Fibroblast of the conjunctiva (primary cell): ENCODE measurements at regions not wholly inside any gene's neighbourhood (a gene's known extent, or its start where the extent isn't known, plus 50 kb on each side); places are given as distances from the start of the nearest gene placed in this dataset.
A peak's percentile ranks its signal among the peaks of the same experiment; 100 is the strongest.
"Not testable (repeated sequence)": the region's sequence is repeated elsewhere in the genome, so short reads cannot be mapped to it uniquely, and the experiment has no call there.

Experiments used
- DNase-seq: peaks from one replicate; pipeline ENCODE4 v3.0.0-alpha.2; 2010; ENCODE audit warnings: low read depth

- DNase-seq, result no peak
Observed at GRCh38 chr6:113699239-113699638, 157.9 kb upstream of the MARCKS start.

DNA sequence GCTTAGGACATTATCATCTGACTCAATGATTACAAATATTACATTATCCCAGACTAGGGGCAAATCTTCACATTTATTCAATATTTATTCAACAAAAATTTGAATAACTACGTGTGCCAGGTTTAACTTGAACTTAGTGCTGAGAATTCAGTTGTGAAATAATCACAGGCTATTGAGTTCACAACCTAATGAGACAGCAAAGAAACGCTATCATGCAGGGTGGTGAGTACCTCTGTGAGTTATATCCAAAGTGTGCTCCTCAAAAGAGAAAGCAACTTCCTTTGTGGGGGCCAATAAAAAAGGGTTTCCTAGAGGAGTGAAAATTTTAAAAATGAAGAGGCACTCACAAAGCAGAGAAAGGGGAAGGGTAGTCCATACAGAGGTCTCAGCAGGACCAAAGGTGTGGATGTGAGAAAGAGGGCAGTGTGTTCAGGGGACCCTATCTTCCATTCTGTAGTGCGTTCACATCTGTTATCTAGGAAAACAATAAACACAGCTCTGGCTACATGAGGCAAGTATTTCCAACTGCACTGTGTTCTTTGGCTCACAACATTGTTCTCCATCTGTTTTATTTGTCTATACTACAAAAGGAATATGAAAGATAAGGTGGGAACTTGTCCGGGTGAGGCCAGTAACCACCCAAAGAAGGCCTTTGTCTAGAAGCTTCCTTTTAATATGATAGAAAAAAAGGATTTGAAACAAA lies 155.4 kb upstream of the MARCKS start:
- DNase-seq, result no peak

DNA sequence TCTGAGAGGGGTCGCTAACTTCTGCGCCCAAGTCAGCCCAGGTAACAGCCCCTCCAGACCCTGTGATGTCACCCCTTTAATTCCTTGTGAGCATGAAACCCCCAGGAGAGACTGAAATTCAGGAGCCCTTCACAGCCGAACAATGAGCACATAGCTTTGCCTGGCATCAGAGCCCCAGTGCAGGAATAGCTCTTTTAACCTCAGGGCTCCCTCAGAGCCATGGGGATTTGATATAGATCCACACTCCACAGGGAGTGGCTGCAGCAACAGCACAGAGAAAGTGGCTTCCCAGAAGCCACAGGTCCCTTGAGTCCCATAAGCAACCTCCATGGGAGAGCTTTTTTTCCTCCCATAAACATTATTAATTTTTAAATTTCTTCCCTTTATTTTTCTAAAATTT lies 150.0 kb upstream of the MARCKS start:
- DNase-seq, result no peak

GRCh38 chr6:113709936-113710509 lies 147.1 kb upstream of the MARCKS start:
- DNase-seq, result no peak

DNA sequence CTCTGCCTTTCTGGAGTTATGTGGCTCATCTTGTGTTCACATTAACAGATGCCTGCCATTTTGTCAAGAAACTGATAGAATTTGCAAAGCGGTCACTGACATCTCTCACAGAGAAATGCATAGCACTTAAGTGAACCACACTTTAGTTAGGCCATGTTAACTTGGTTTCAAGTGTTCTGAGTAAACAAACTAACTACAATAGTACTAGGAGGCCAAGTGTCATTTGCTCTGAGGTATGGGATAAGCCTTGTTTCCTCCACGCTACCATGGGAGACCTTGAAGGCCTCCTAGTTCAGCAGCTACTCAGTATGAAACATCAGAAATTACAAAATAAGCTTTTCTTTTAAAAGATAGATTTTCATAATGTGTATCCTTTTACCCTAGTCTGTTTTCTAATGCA lies 143.5 kb upstream of the MARCKS start:
- DNase-seq, result no peak

GRCh38 chr6:113718588-113718987 lies 138.6 kb upstream of the MARCKS start:
- DNase-seq, result no peak

- no peak for DNase-seq
Observed at GRCh38 chr6:113719064-113719463, 138.1 kb upstream of the MARCKS start.

- no peak for DNase-seq
Observed at GRCh38 chr6:113719545-113719944, 137.6 kb upstream of the MARCKS start.

GRCh38 chr6:113723182-113723581 lies 134.0 kb upstream of the MARCKS start:
- DNase-seq, result no peak

DNA sequence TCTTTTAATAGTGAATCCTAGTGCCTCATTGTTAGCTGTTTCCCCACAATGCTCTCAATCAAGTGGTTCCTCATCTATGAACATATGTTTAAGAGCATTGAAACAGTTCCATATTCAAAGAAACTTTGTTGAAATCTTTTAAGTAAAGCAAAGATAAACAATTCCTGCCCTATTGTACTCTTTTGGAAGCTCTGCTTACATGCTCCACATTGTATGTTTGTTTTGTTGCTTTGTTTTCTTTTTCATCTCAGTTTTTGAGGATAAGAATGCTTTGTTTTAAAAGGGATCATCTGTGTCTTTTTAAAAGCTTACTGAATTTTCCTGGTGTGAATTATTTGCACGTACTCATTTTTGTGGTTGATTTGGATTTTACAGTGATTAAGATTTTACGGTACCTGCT lies 132.2 kb upstream of the MARCKS start:
- DNase-seq, result not testable (repeated sequence)

DNA sequence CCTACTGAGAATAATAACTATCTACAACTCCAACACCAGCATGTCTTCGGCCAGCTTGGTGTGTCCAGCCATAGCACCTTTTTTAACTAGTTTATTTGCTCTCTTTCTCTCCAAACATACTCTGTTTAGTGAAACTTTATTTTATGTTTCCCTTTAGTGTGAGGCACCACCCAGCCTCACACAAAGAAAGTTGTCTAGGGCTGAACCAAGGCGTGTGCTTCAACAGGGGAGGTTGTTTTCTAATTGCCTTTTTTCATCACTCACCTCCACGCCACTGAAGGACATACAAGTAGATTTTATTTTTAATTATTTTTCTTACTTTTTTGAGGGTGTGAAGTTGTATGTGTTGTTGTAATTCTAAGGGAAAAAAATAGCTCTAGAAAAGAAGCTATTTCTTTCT lies 125.6 kb upstream of the MARCKS start:
- no peak for DNase-seq

GRCh38 chr6:113732384-113732966 lies 124.7 kb upstream of the MARCKS start:
- peak; percentile 16 for DNase-seq

DNA sequence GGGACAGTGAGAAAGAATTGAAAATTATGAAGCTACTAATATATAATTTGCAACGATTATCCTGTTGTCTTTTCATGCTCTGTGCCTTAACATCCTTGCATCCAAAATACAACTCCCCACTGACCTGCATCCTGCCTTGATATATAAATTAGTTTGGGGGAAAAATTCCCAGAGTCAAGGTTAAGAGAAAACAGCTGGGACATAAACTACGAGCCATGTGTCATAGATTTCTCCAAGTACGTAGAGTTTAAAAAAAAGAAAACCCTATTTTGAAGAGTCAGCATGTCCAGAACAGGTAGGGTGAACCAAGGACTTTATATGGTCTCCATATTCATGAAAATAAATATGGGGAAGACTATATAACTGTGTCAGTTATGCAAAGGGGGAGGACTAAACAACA lies 123.8 kb upstream of the MARCKS start:
- no peak for DNase-seq

DNA sequence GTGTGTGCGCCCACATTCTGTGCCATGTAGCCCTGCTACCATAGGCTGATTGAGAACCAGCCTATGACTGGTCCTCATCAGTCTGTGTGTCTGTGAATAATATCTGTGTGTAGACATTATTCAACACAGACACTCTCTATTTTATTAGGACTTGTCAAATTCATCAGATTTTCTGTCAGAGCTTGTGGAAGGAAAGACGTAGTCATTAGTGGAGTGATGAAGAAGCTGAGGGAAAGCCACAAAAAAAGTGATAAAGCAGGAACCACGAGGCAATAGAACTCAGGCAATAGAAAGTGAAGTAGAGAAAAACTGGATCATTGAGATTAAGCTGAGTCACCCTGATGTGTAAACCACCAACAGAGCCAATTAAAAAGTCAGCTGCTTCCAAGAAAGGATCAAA lies 122.2 kb upstream of the MARCKS start:
- no peak for DNase-seq

GRCh38 chr6:113735491-113735890 lies 121.7 kb upstream of the MARCKS start:
- no peak for DNase-seq

- no peak for DNase-seq
Observed at GRCh38 chr6:113736978-113737377, 120.2 kb upstream of the MARCKS start.

GRCh38 chr6:113739041-113739655 lies 118.0 kb upstream of the MARCKS start:
- DNase-seq, result no peak

DNA sequence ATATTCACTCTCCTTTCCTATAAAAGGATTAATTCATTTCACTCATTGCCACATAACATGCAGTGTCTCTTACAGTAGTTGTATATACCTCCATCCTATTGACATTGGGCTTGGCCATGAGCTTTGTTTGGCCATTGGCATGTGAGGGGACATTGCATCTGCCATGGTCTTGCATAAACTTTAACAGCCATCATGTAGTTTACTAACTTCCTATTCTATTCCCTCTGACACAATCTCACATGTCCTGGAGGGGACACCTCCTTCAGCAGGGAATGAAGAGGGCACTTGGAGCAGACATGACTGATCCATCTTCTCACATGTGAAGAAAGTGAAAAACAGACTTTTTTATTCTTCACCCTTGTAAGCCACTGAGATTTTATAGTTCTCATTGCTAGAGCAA lies 115.5 kb upstream of the MARCKS start:
- no peak for DNase-seq

GRCh38 chr6:113742342-113742741 lies 114.8 kb upstream of the MARCKS start:
- no peak for DNase-seq

GRCh38 chr6:113744861-113745260 lies 112.3 kb upstream of the MARCKS start:
- peak; percentile 21 for DNase-seq

GRCh38 chr6:113750151-113750855 lies 106.8 kb upstream of the MARCKS start:
- DNase-seq, result no peak

DNA sequence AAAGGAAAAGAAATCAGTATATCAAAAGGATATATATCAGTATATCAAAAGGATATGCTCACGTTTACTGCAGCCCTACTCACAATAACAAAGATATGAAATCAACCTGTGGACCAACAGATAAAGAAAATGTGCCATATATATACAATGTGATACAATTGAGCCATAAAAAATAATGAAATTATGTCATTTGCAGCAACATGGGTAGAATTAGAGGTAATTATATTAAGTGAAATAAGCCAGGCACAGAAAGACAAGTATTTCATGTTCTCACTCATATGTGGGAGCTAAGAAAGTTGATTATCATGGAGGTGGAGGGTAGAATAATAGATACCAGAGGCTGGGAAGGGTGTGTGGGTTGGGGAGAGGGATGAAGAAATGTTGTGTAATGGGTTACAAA lies 102.9 kb upstream of the MARCKS start:
- DNase-seq, result no peak
